Activated naive CD4-positive, alpha-beta T cell treated with anti-CD3 and anti-CD28 coated beads for 36 hours (primary cell): ENCODE measurements at regions not wholly inside any gene's neighbourhood (a gene's known extent, or its start where the extent isn't known, plus 50 kb on each side); places are given as distances from the start of the nearest gene placed in this dataset.

Source experiments
- CTCF ChIA-PET: fragments of 350-600 bp; sonication (Branson Sonifier 250); formaldehyde crosslinking; loops from one replicate; lab custom pipeline; 2021; ENCODE audit warnings: antibody characterized with exemption; lab: Charles Lee
- DNase-seq: peaks from one replicate; pipeline ENCODE4 v3.0.0-alpha.2; 2020
- H3K27ac Mint-ChIP-seq: one replicate; pipeline ENCODE4 v1.8.0; 2021; ENCODE audit warnings: mild to moderate bottlenecking, mixed read lengths
- H3K27me3 Mint-ChIP-seq: one replicate; pipeline ENCODE4 v1.8.0; 2021; ENCODE audit warnings: low read depth, mixed read lengths
- H3K36me3 Mint-ChIP-seq: one replicate; pipeline ENCODE4 v1.8.0; 2021; ENCODE audit warnings: low read depth, mixed read lengths
- H3K4me1 Mint-ChIP-seq: one replicate; pipeline ENCODE4 v1.8.0; 2021; ENCODE audit warnings: low read depth, mixed read lengths
- H3K4me3 Mint-ChIP-seq: one replicate; pipeline ENCODE4 v1.8.0; 2021; ENCODE audit warnings: mild to moderate bottlenecking, moderate library complexity, mixed read lengths
- H3K9me3 Mint-ChIP-seq: one replicate; pipeline ENCODE4 v1.8.0; 2021; ENCODE audit warnings: mixed read lengths
- intact Hi-C: fragments of 100-400 bp; cut with micrococcal nuclease; formaldehyde crosslinking; loops from one replicate; pipeline ENCODE4 v1.15.1; 2023

GRCh38 chr6:146901940-146902816, 302.0 kb upstream of the STXBP5 start:
- no peaks in the 10 kb centered on the region for H3K4me1 Mint-ChIP-seq
- no peak overlapping the region for H3K4me3 Mint-ChIP-seq
- H3K27ac Mint-ChIP-seq: no peak overlapping the region
- CTCF ChIA-PET: interaction anchor here (0.8 to 1.6 kb wide), 3 partner anchors 37 to 1263 kb away, joined by 4 to 7 read pairs (median 4); no protein-coding TSS in a partner anchor
- peaks cover 2% of the 10 kb centered on the region for H3K27me3 Mint-ChIP-seq
- intact Hi-C loops: loop anchor here (1.0 to 10.0 kb wide), 2 partner anchors 383 to 1243 kb away; no protein-coding TSS in a partner anchor
- no peak for DNase-seq
- no peaks in the 10 kb centered on the region for H3K9me3 Mint-ChIP-seq
- H3K36me3 Mint-ChIP-seq: no peaks in the 10 kb centered on the region

- DNase-seq: no peak
- Mint-ChIP-seq H3K4me1 (no peaks in the 10 kb centered on the region), H3K9me3 (no peaks in the 10 kb centered on the region), H3K27me3 (peaks cover 2% of the 10 kb centered on the region), H3K4me3 (no peak overlapping the region), H3K36me3 (no peaks in the 10 kb centered on the region), H3K27ac (no peak overlapping the region)
- intact Hi-C loops: loop anchor here (1.0 to 10.0 kb wide), 2 partner anchors 382 to 1242 kb away; no protein-coding TSS in a partner anchor
- CTCF ChIA-PET: interaction anchor here (1.5 kb wide), 1 partner anchor 378 kb away, joined by 7 read pairs; no protein-coding TSS in a partner anchor
Measured at GRCh38 chr6:146902846-146903245, 301.4 kb upstream of the STXBP5 start.

GRCh38 chr6:146903451-146903850, 300.8 kb upstream of the STXBP5 start:
- CTCF ChIA-PET: interaction anchor here (1.5 kb wide), 1 partner anchor 377 kb away, joined by 7 read pairs; no protein-coding TSS in a partner anchor
- intact Hi-C loops: loop anchor here (10.0 kb wide), 1 partner anchor 1241 kb away; no protein-coding TSS in a partner anchor
- no peaks in the 10 kb centered on the region for H3K9me3 Mint-ChIP-seq

GRCh38 chr6:146904596-146904995, 299.6 kb upstream of the STXBP5 start:
- H3K36me3 Mint-ChIP-seq: no peaks in the 10 kb centered on the region
- no peak overlapping the region for H3K27ac Mint-ChIP-seq
- no peaks in the 10 kb centered on the region for H3K27me3 Mint-ChIP-seq
- H3K4me1 Mint-ChIP-seq: no peaks in the 10 kb centered on the region
- H3K4me3 Mint-ChIP-seq: no peak overlapping the region
- intact Hi-C loops: loop anchor here (10.0 kb wide), 1 partner anchor 1240 kb away; no protein-coding TSS in a partner anchor
- no peak for DNase-seq
- H3K9me3 Mint-ChIP-seq: no peaks in the 10 kb centered on the region
- CTCF ChIA-PET: no interaction called here

More at GRCh38 chr6:146903451-146903850, 300.8 kb upstream of the STXBP5 start:
- Mint-ChIP-seq H3K4me1 (no peaks in the 10 kb centered on the region), H3K27ac (no peak overlapping the region), H3K27me3 (peaks cover 2% of the 10 kb centered on the region), H3K36me3 (no peaks in the 10 kb centered on the region), H3K4me3 (no peak overlapping the region)
- DNase-seq: no peak

GRCh38 chr6:146905181-146905704, 299.0 kb upstream of the STXBP5 start:
- no peaks in the 10 kb centered on the region for H3K4me1 Mint-ChIP-seq
- intact Hi-C loops: loop anchor here (10.0 kb wide), 1 partner anchor 1240 kb away; no protein-coding TSS in a partner anchor
- no peak overlapping the region for H3K4me3 Mint-ChIP-seq
- no peak for DNase-seq
- peaks cover under 1% of the 10 kb centered on the region for H3K27me3 Mint-ChIP-seq
- H3K27ac Mint-ChIP-seq: no peak overlapping the region
- H3K36me3 Mint-ChIP-seq: no peaks in the 10 kb centered on the region
- CTCF ChIA-PET: no interaction called here
- no peaks in the 10 kb centered on the region for H3K9me3 Mint-ChIP-seq

GRCh38 chr6:146908786-146909185, 295.4 kb upstream of the STXBP5 start:
- Mint-ChIP-seq H3K4me1 (peaks cover 3% of the 10 kb centered on the region), H3K36me3 (no peaks in the 10 kb centered on the region), H3K27ac (no peak overlapping the region), H3K27me3 (peaks cover 9% of the 10 kb centered on the region), H3K4me3 (no peak overlapping the region), H3K9me3 (no peaks in the 10 kb centered on the region)
- CTCF ChIA-PET: no interaction called here
- intact Hi-C loops: loop anchor here (10.0 kb wide), 1 partner anchor 1236 kb away; no protein-coding TSS in a partner anchor
- no peak for DNase-seq

GRCh38 chr6:146909376-146909775, 294.8 kb upstream of the STXBP5 start:
- H3K36me3 Mint-ChIP-seq: no peaks in the 10 kb centered on the region
- intact Hi-C loops: loop anchor here (10.0 kb wide), 1 partner anchor 1235 kb away; no protein-coding TSS in a partner anchor
- DNase-seq: no peak
- H3K27me3 Mint-ChIP-seq: peaks cover 12% of the 10 kb centered on the region
- H3K9me3 Mint-ChIP-seq: no peaks in the 10 kb centered on the region
- no peak overlapping the region for H3K4me3 Mint-ChIP-seq
- no peak overlapping the region for H3K27ac Mint-ChIP-seq
- H3K4me1 Mint-ChIP-seq: peaks cover 8% of the 10 kb centered on the region
- CTCF ChIA-PET: interaction anchor here (0.5 kb wide), 1 partner anchor 260 kb away, joined by 3 read pairs; no protein-coding TSS in a partner anchor

GRCh38 chr6:146909886-146910285, 294.3 kb upstream of the STXBP5 start:
- no peak overlapping the region for H3K4me3 Mint-ChIP-seq
- CTCF ChIA-PET: interaction anchor here (0.5 kb wide), 1 partner anchor 259 kb away, joined by 3 read pairs; no protein-coding TSS in a partner anchor
- H3K27me3 Mint-ChIP-seq: peaks cover 12% of the 10 kb centered on the region
- no peaks in the 10 kb centered on the region for H3K9me3 Mint-ChIP-seq
- no peak overlapping the region for H3K27ac Mint-ChIP-seq
- H3K4me1 Mint-ChIP-seq: peaks cover 13% of the 10 kb centered on the region
- DNase-seq: no peak
- no peaks in the 10 kb centered on the region for H3K36me3 Mint-ChIP-seq
- intact Hi-C loops: loop anchor here (10.0 kb wide), 1 partner anchor 1235 kb away; no protein-coding TSS in a partner anchor

GRCh38 chr6:146910611-146911010, 293.6 kb upstream of the STXBP5 start:
- H3K27me3 Mint-ChIP-seq: peaks cover 12% of the 10 kb centered on the region
- CTCF ChIA-PET: no interaction called here
- intact Hi-C loops: no loop called here
- H3K4me1 Mint-ChIP-seq: peaks cover 19% of the 10 kb centered on the region
- no peaks in the 10 kb centered on the region for H3K9me3 Mint-ChIP-seq
- no peaks in the 10 kb centered on the region for H3K36me3 Mint-ChIP-seq
- H3K4me3 Mint-ChIP-seq: no peak overlapping the region
- no peak for DNase-seq
- no peak overlapping the region for H3K27ac Mint-ChIP-seq

GRCh38 chr6:146911635-146912215, 292.5 kb upstream of the STXBP5 start:
- H3K4me3 Mint-ChIP-seq: no peak overlapping the region
- DNase-seq: no peak
- peaks cover 12% of the 10 kb centered on the region for H3K27me3 Mint-ChIP-seq
- H3K27ac Mint-ChIP-seq: no peak overlapping the region
- CTCF ChIA-PET: interaction anchor here (0.8 kb wide), 1 partner anchor 92 kb away, joined by 5 read pairs; no protein-coding TSS in a partner anchor
- peaks cover 23% of the 10 kb centered on the region for H3K4me1 Mint-ChIP-seq
- no peaks in the 10 kb centered on the region for H3K36me3 Mint-ChIP-seq
- intact Hi-C loops: no loop called here
- H3K9me3 Mint-ChIP-seq: no peaks in the 10 kb centered on the region

GRCh38 chr6:146912730-146913685, 291.2 kb upstream of the STXBP5 start:
- no peaks in the 10 kb centered on the region for H3K36me3 Mint-ChIP-seq
- no peak overlapping the region for H3K4me3 Mint-ChIP-seq
- peaks cover 12% of the 10 kb centered on the region for H3K27me3 Mint-ChIP-seq
- no peaks in the 10 kb centered on the region for H3K9me3 Mint-ChIP-seq
- DNase-seq: no peak
- CTCF ChIA-PET: interaction anchor here (0.8 kb wide), 1 partner anchor 90 kb away, joined by 5 read pairs; no protein-coding TSS in a partner anchor
- no peak overlapping the region for H3K27ac Mint-ChIP-seq
- intact Hi-C loops: no loop called here
- peaks cover 23% of the 10 kb centered on the region for H3K4me1 Mint-ChIP-seq
